Ovary (tissue), 7 donors: ENCODE measurements at regions not wholly inside any gene's neighbourhood (a gene's known extent, or its start where the extent isn't known, plus 50 kb on each side); places are given as distances from the start of the nearest gene placed in this dataset.

ENCODE experiments used
- DNase-seq, 5 donors: peaks; one replicate each; pipeline ENCODE4 v3.0.0-alpha.2; 2019 to 2020
- H3K27ac ChIP-seq, 2 donors: fragments of 200-600 bp; one replicate each; pipeline versions ENCODE4 v1.5.1 to v1.8.0; 2019 to 2022
- H3K27me3 ChIP-seq: fragments of 200-600 bp; one replicate; pipeline ENCODE4 v1.8.0; 2022
- H3K36me3 ChIP-seq: fragments of 200-600 bp; sonication (generic); one replicate; pipeline ENCODE4 v1.5.1; 2019
- H3K4me1 ChIP-seq: one replicate; pipeline ENCODE4 v1.8.1; 2013; ENCODE audit warnings: mild to moderate bottlenecking, moderate library complexity; ENCODE audit not compliant: insufficient read depth
- H3K4me3 ChIP-seq: fragments of 200-600 bp; sonication (generic); one replicate; pipeline ENCODE4 v1.5.1; 2017
- H3K9me3 ChIP-seq, 2 donors: fragments of 200-600 bp in 1 of 2; sonication (generic) in 1 of 2; one replicate each; pipeline versions ENCODE4 v1.5.1 to v1.8.1; 2013 to 2019; ENCODE audit warnings: mild to moderate bottlenecking in 1 of 2, moderate library complexity in 1 of 2
- CTCF ChIP-seq, 3 donors: fragments of 450-650 bp in 2 of 3; fragments of 200-600 bp in 1 of 3; IDR thresholded peaks; one replicate each; pipeline versions ENCODE4 v1.5.1 to v1.8.0; 2016 to 2022; ENCODE audit warnings: antibody characterized with exemption in 3 of 3, mild to moderate bottlenecking in 1 of 3
- EP300 ChIP-seq: sonication (generic); formaldehyde crosslinking; IDR thresholded peaks from one replicate; pipeline ENCODE4 v1.6.1; 2017; ENCODE audit warnings: antibody characterized with exemption
- POLR2A ChIP-seq: fragments of 450-650 bp; IDR thresholded peaks from one replicate; pipeline ENCODE4 v1.6.1; 2017; ENCODE audit warnings: antibody characterized with exemption, mild to moderate bottlenecking, moderate library complexity
- WGBS, 3 donors: extraction: QIAGEN DNeasy Blood & Tissue Kit in 1 of 3; methylation state at CpG; one replicate each; pipeline versions ENCODE4 v1.1.5 to v1.1.7; 2013 to 2017; 5-methylcytosine and 5-hydroxymethylcytosine counted together
- intact Hi-C, 4 donors: fragments of 100-400 bp; cut with DNase I; formaldehyde crosslinking; loops; one replicate each; pipeline versions ENCODE4 v1.11.0 to v1.15.1; 2022 to 2023
- donor health status: DM: no; HTN: no; CAD: no; lungs with moderate emphysema.
- donor health status: DM: no; HTN: no; CAD: no.
- donor health status: Bipolar disorder and iron deficiency.
- donor health status: DM: no; HTN: no; CAD: no.
- donor health status: DM: yes; HTN: yes; CAD: no.

- Histone ChIP-seq H3K27me3 (no peaks in the 10 kb centered on the region), H3K9me3 (no peaks in the 10 kb centered on the region), H3K4me1 (peaks cover 5% of the 10 kb centered on the region), H3K4me3 (no peak overlapping the region), H3K36me3 (no peaks in the 10 kb centered on the region), H3K27ac (no peak overlapping the region)
- TF ChIP-seq CTCF (IDR thresholded peaks at IDR 0.05) (no peak), POLR2A (no peak), EP300 (no peak)
- intact Hi-C loops = no loop called here
- no peak for DNase-seq
- 75 to 78% (median 77%) methylated on average over 17 of the region's 17 CpGs for WGBS, 3 donors
These were observed 55.5 kb upstream of the CCDC167 start for GRCh38 chr6:37555040-37555781.

DNA sequence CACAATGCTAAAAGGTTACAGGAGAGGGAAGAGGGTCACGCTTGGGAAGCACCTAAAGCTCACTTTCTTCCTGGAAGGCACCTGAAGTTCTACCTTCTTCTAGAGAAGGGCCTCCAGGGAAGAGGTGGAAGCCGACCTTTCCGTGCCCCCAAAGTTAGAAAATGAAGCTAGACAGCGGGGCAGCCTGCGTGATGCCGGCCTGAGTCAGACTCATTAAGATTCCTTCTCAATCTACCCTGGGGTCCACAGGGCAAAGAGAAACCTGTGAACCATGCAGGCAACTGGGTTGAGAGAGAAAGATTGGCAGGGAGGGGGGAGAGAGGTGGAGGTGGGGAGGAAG lies 54.8 kb upstream of the CCDC167 start:
- H3K27me3 ChIP-seq = no peaks in the 10 kb centered on the region
- H3K4me1 ChIP-seq = peaks cover 4% of the 10 kb centered on the region
- no peak for TF ChIP-seq POLR2A
- no peak for TF ChIP-seq EP300
- no peak for TF ChIP-seq CTCF (IDR thresholded peaks at IDR 0.05)
- H3K27ac ChIP-seq = no peak overlapping the region
- intact Hi-C loops = no loop called here
- no peak for DNase-seq
- no peaks in the 10 kb centered on the region for H3K36me3 ChIP-seq
- 87 to 97% (median 91%) methylated on average over 6 of the region's 6 CpGs for WGBS, 3 donors
- no peaks in the 10 kb centered on the region for H3K9me3 ChIP-seq
- H3K4me3 ChIP-seq = no peak overlapping the region

GRCh38 chr6:37552267-37552666 lies 52.6 kb upstream of the CCDC167 start:
- no peaks in the 10 kb centered on the region for H3K36me3 ChIP-seq
- 19 to 49% (median 25%) methylated on average over 4 of the region's 4 CpGs for WGBS, 3 donors
- DNase-seq = peak in 2 of 5 donors; percentile 32 to 55
- TF ChIP-seq EP300 (no peak), POLR2A (no peak), CTCF (IDR thresholded peaks at IDR 0.05) (no peak)
- H3K27me3 ChIP-seq = no peaks in the 10 kb centered on the region
- H3K9me3 ChIP-seq = no peaks in the 10 kb centered on the region
- H3K27ac ChIP-seq = no peak overlapping the region
- no peak overlapping the region for H3K4me3 ChIP-seq
- intact Hi-C loops = no loop called here
- peaks cover 4% of the 10 kb centered on the region for H3K4me1 ChIP-seq

GRCh38 chr6:37551867-37552266 lies 52.2 kb upstream of the CCDC167 start:
- Histone ChIP-seq H3K27ac (no peak overlapping the region), H3K36me3 (no peaks in the 10 kb centered on the region), H3K4me1 (peaks cover 4% of the 10 kb centered on the region), H3K27me3 (no peaks in the 10 kb centered on the region), H3K4me3 (no peak overlapping the region), H3K9me3 (no peaks in the 10 kb centered on the region)
- WGBS, 3 donors = 14 to 29% (median 18%) methylated on average over 10 of the region's 10 CpGs
- intact Hi-C loops = no loop called here
- TF ChIP-seq EP300 (no peak), CTCF (IDR thresholded peaks at IDR 0.05) (no peak), POLR2A (no peak)
- DNase-seq = no peak
